Nephron progenitor cell (in vitro differentiated cells): ENCODE measurements at regions not wholly inside any gene's neighbourhood (a gene's known extent, or its start where the extent isn't known, plus 50 kb on each side); places are given as distances from the start of the nearest gene placed in this dataset.
"Not testable (repeated sequence)": the region's sequence is repeated elsewhere in the genome, so short reads cannot be mapped to it uniquely, and the experiment has no call there.

ENCODE experiments used
- DNase-seq: peaks from one replicate; pipeline ENCODE4 v3.0.0; 2021
- H3K27ac Mint-ChIP-seq: 2 replicates; pipeline ENCODE4 v1.8.0; 2021; ENCODE audit warnings: mild to moderate bottlenecking, moderate library complexity, mixed read lengths
- H3K27me3 Mint-ChIP-seq: 2 replicates; pipeline ENCODE4 v1.8.0; 2021; ENCODE audit warnings: mild to moderate bottlenecking, low read depth, mixed read lengths; ENCODE audit not compliant: poor library complexity
- H3K36me3 Mint-ChIP-seq: 2 replicates; pipeline ENCODE4 v1.8.0; 2021; ENCODE audit warnings: low read depth, mixed read lengths
- H3K4me1 Mint-ChIP-seq: 2 replicates; pipeline ENCODE4 v1.8.0; 2021; ENCODE audit warnings: mixed read lengths
- H3K4me3 Mint-ChIP-seq: 2 replicates; pipeline ENCODE4 v1.8.0; 2021; ENCODE audit warnings: mild to moderate bottlenecking, moderate library complexity, mixed read lengths
- H3K9me3 Mint-ChIP-seq: 2 replicates; pipeline ENCODE4 v1.8.0; 2021; ENCODE audit warnings: mild to moderate bottlenecking, moderate library complexity, mixed read lengths
- CTCF ChIP-seq: fragments of 200-600 bp; sonication (generic); IDR thresholded peaks from 2 replicates; pipeline ENCODE4 v1.5.0; 2021; ENCODE audit warnings: antibody characterized with exemption

GRCh38 chr11:103807806-103808205 lies 228.6 kb upstream of the DDI1 start:
- Mint-ChIP-seq H3K9me3 (no peaks in the 10 kb centered on the region), H3K27ac (no peak overlapping the region), H3K4me1 (no peaks in the 10 kb centered on the region), H3K36me3 (no peaks in the 10 kb centered on the region), H3K27me3 (no peaks in the 10 kb centered on the region), H3K4me3 (no peak overlapping the region)
- TF ChIP-seq CTCF = no peak
- no peak for DNase-seq

GRCh38 chr11:103808252-103808651 lies 228.2 kb upstream of the DDI1 start:
- Mint-ChIP-seq H3K36me3 (no peaks in the 10 kb centered on the region), H3K4me1 (no peaks in the 10 kb centered on the region), H3K4me3 (no peak overlapping the region), H3K27me3 (no peaks in the 10 kb centered on the region), H3K27ac (no peak overlapping the region), H3K9me3 (no peaks in the 10 kb centered on the region)
- no peak for TF ChIP-seq CTCF
- no peak for DNase-seq

GRCh38 chr11:103811870-103812455 lies 224.5 kb upstream of the DDI1 start:
- Mint-ChIP-seq H3K27ac (no peak overlapping the region), H3K9me3 (peaks cover 7% of the 10 kb centered on the region), H3K36me3 (no peaks in the 10 kb centered on the region), H3K4me3 (no peak overlapping the region), H3K27me3 (no peaks in the 10 kb centered on the region), H3K4me1 (no peaks in the 10 kb centered on the region)
- no peak for TF ChIP-seq CTCF
- no peak for DNase-seq

GRCh38 chr11:103812680-103813079 lies 223.8 kb upstream of the DDI1 start:
- Mint-ChIP-seq H3K27ac (no peak overlapping the region), H3K27me3 (no peaks in the 10 kb centered on the region), H3K9me3 (peaks cover 8% of the 10 kb centered on the region)

GRCh38 chr11:103820345-103820744 lies 216.1 kb upstream of the DDI1 start:
- peaks cover 39% of the 10 kb centered on the region for H3K9me3 Mint-ChIP-seq
- not testable (repeated sequence) for H3K4me3 Mint-ChIP-seq, DNase-seq, H3K4me1 Mint-ChIP-seq, H3K36me3 Mint-ChIP-seq, H3K27ac Mint-ChIP-seq, H3K27me3 Mint-ChIP-seq

More at GRCh38 chr11:103812680-103813079, 223.8 kb upstream of the DDI1 start:
- H3K36me3 Mint-ChIP-seq = no peaks in the 10 kb centered on the region
- no peak for DNase-seq
- H3K4me3 Mint-ChIP-seq = no peak overlapping the region
- no peaks in the 10 kb centered on the region for H3K4me1 Mint-ChIP-seq
- no peak for TF ChIP-seq CTCF

- Mint-ChIP-seq H3K27ac (no peak overlapping the region), H3K36me3 (no peaks in the 10 kb centered on the region), H3K9me3 (peaks cover 22% of the 10 kb centered on the region), H3K4me3 (no peak overlapping the region), H3K27me3 (no peaks in the 10 kb centered on the region), H3K4me1 (no peaks in the 10 kb centered on the region)
- no peak for DNase-seq
- no peak for TF ChIP-seq CTCF
Observed at GRCh38 chr11:103824116-103824515, 212.3 kb upstream of the DDI1 start.
